Superior temporal gyrus (tissue), 1 donor: ENCODE measurements at regions not wholly inside any gene's neighbourhood (a gene's known extent, or its start where the extent isn't known, plus 50 kb on each side); places are given as distances from the start of the nearest gene placed in this dataset.
"Not testable (repeated sequence)": the region's sequence is repeated elsewhere in the genome, so short reads cannot be mapped to it uniquely, and the experiment has no call there.

Experiments
- DNase-seq: peaks from one replicate; pipeline ENCODE4 v3.0.0-alpha.2; 2016; ENCODE audit errors: extremely low spot score

GRCh38 chr13:54591540-54591939, 1562.9 kb downstream of the OLFM4 start:
- DNase-seq, result no peak

GRCh38 chr13:54592201-54592600, 1563.6 kb downstream of the OLFM4 start:
- DNase-seq, result no peak

GRCh38 chr13:54593504-54593903, 1564.9 kb downstream of the OLFM4 start:
- DNase-seq, result no peak

- DNase-seq, result no peak
Observed at GRCh38 chr13:54597540-54598088, 1569.0 kb downstream of the OLFM4 start.

- DNase-seq, result no peak
Observed at GRCh38 chr13:54599413-54599812, 1570.8 kb downstream of the OLFM4 start.

- no peak for DNase-seq
Observed at GRCh38 chr13:54606944-54607343, 1578.3 kb downstream of the OLFM4 start.

- DNase-seq, result no peak
Observed at GRCh38 chr13:54607421-54607820, 1578.8 kb downstream of the OLFM4 start.

- no peak for DNase-seq
Observed at GRCh38 chr13:54611390-54611789, 1582.8 kb downstream of the OLFM4 start.

GRCh38 chr13:54614726-54615125, 1586.1 kb downstream of the OLFM4 start:
- DNase-seq, result no peak

GRCh38 chr13:54626504-54626903, 1597.9 kb downstream of the OLFM4 start:
- not testable (repeated sequence) for DNase-seq

GRCh38 chr13:54627646-54628372, 1599.2 kb downstream of the OLFM4 start:
- DNase-seq, result no peak

- no peak for DNase-seq
Observed at GRCh38 chr13:54628383-54628782, 1599.8 kb downstream of the OLFM4 start.

GRCh38 chr13:54633456-54633855, 1604.8 kb downstream of the OLFM4 start:
- DNase-seq, result no peak

- no peak for DNase-seq
Observed at GRCh38 chr13:54636231-54636630, 1607.6 kb downstream of the OLFM4 start.

GRCh38 chr13:54637366-54637765, 1608.8 kb downstream of the OLFM4 start:
- DNase-seq, result no peak

GRCh38 chr13:54640719-54641118, 1612.1 kb downstream of the OLFM4 start:
- no peak for DNase-seq

- no peak for DNase-seq
Observed at GRCh38 chr13:54643863-54644262, 1615.2 kb downstream of the OLFM4 start.

GRCh38 chr13:54647275-54647674, 1618.7 kb downstream of the OLFM4 start:
- DNase-seq, result no peak

GRCh38 chr13:54657588-54657987, 1629.0 kb downstream of the OLFM4 start:
- DNase-seq, result no peak

- DNase-seq, result no peak
Observed at GRCh38 chr13:54658771-54659170, 1630.2 kb downstream of the OLFM4 start.

GRCh38 chr13:54660277-54660676, 1631.7 kb downstream of the OLFM4 start:
- no peak for DNase-seq

GRCh38 chr13:54676526-54677113, 1648.0 kb downstream of the OLFM4 start:
- no peak for DNase-seq

GRCh38 chr13:54682184-54682583, 1653.6 kb downstream of the OLFM4 start:
- no peak for DNase-seq
